K562 (cell line): ENCODE measurements at regions not wholly inside any gene's neighbourhood (a gene's known extent, or its start where the extent isn't known, plus 50 kb on each side); places are given as distances from the start of the nearest gene placed in this dataset.
"Not testable (repeated sequence)": the region's sequence is repeated elsewhere in the genome, so short reads cannot be mapped to it uniquely, and the experiment has no call there.

Source experiments
- ATAC-seq: fragments of 200-7000 bp; cut with Tn5 transposase; 3 replicates; pipeline ENCODE4 v1.9.1; 2020; ENCODE audit warnings: moderate library complexity
- BruUV-seq: library from RNA; stranded (reverse); fragments of 400-500 nt; replicated peaks from 2 replicates; lab custom pipeline; 2021; lab: Mats Ljungman, UMichigan
- CTCF ChIA-PET: fragments of 300-600 bp; formaldehyde crosslinking; extraction: SDS; loops from one replicate; lab custom pipeline; 2021; ENCODE audit warnings: low intra/inter-chr PET ratio; lab: Yijun Ruan, JAX
- POLR2A ChIA-PET: fragments of 300-600, 350-650 bp; sonication (Branson Sonifier 250); formaldehyde crosslinking; extraction: SDS; loops from one replicate; lab custom pipeline; 2021; ENCODE audit warnings: antibody characterized with exemption, inconsistent platforms; lab: Yijun Ruan, JAX
- DNase-seq, 4 experiments: peaks; one replicate each; pipeline versions ENCODE4 v3.0.0 to v3.0.0-alpha.2; 2011 to 2018; ENCODE audit warnings: low spot score in 3 of 4, mixed read lengths in 3 of 4; ENCODE audit errors: extremely low read depth in 1 of 4
- FAIRE-seq: peaks from 2 replicates; lab custom pipeline; 2011; peaks lifted over from hg19 to GRCh38; lab: Jason Lieb, UNC
- H2AFZ ChIP-seq: 2 replicates; pipeline ENCODE4 v1.6.0; 2011; ENCODE audit warnings: low read depth, low read length, control low read depth, inconsistent platforms
- H3K27ac ChIP-seq: fragments of 200-600 bp; 3 replicates; pipeline ENCODE4 v1.8.0; 2011; ENCODE audit warnings: low read depth, mild to moderate bottlenecking, control low read depth, inconsistent platforms, low read length, moderate library complexity, mixed read lengths; ENCODE audit errors: extremely low read depth
- H3K27me3 ChIP-seq, 2 experiments: fragments of 300-600 bp in 1 of 2; 2 replicates in 1 of 2; 3 replicates in 1 of 2; pipeline versions ENCODE4 v1.6.0 to v1.8.0; 2011; ENCODE audit warnings: inconsistent platforms in 2 of 2, low read length in 2 of 2, mild to moderate bottlenecking in 1 of 2, mixed read lengths in 1 of 2, moderate library complexity in 1 of 2; ENCODE audit not compliant: control insufficient read depth in 2 of 2, insufficient read depth in 2 of 2
- H3K36me3 ChIP-seq: fragments of 300-600 bp; 3 replicates; pipeline ENCODE4 v1.8.0; 2011; ENCODE audit warnings: mild to moderate bottlenecking, low read length, inconsistent platforms; ENCODE audit not compliant: control insufficient read depth, insufficient read depth
- H3K4me1 ChIP-seq, 2 experiments: fragments of 200-600 bp in 1 of 2; replicated peaks in 1 of 2; 2 replicates in 1 of 2; 3 replicates in 1 of 2; pipeline versions ENCODE4 v1.5.1 to v1.8.0; 2011; ENCODE audit warnings: inconsistent platforms in 2 of 2, low read length in 2 of 2, mild to moderate bottlenecking in 1 of 2, mixed read lengths in 1 of 2, moderate library complexity in 1 of 2; ENCODE audit not compliant: control insufficient read depth in 2 of 2, insufficient read depth in 2 of 2
- H3K4me2 ChIP-seq: 2 replicates; pipeline ENCODE4 v1.6.1; 2011; ENCODE audit warnings: low read length, control low read depth, inconsistent platforms, mixed read lengths; ENCODE audit not compliant: insufficient read depth
- H3K4me3 ChIP-seq: fragments of 200-600 bp; sonication (generic), shearing (Covaris generic); 2 replicates; pipeline ENCODE4 v1.5.1; 2016; ENCODE audit warnings: control low read depth, inconsistent platforms
- H3K79me2 ChIP-seq: fragments of 200-600 bp; 3 replicates; pipeline ENCODE4 v1.8.0; 2011; ENCODE audit warnings: low read length, inconsistent platforms; ENCODE audit not compliant: control insufficient read depth, insufficient read depth
- H3K9ac ChIP-seq, 2 experiments: 2 replicates each; pipeline versions ENCODE4 v1.6.0 to v1.6.1; 2011; ENCODE audit warnings: low read depth in 2 of 2, low read length in 2 of 2, control low read depth in 1 of 2, inconsistent platforms in 1 of 2, mild to moderate bottlenecking in 1 of 2, mixed read lengths in 1 of 2; ENCODE audit not compliant: insufficient read depth in 1 of 2
- H3K9me1 ChIP-seq: one replicate; pipeline ENCODE4 v1.6.0; 2011; ENCODE audit warnings: inconsistent platforms, mild to moderate bottlenecking, low read length, moderate library complexity; ENCODE audit not compliant: control insufficient read depth, insufficient read depth
- H3K9me3 ChIP-seq: replicated peaks from 2 replicates; pipeline ENCODE4 v1.5.1; 2011; ENCODE audit warnings: low read depth, low read length, inconsistent platforms; ENCODE audit not compliant: control insufficient read depth, insufficient read depth
- H4K20me1 ChIP-seq: replicated peaks from 2 replicates; pipeline ENCODE4 v1.6.1; 2011; ENCODE audit warnings: low read length, inconsistent platforms, mixed read lengths; ENCODE audit not compliant: control insufficient read depth, insufficient read depth
- ARNT ChIP-seq, 2 experiments: fragments of 450-650 bp; IDR thresholded peaks; 2 replicates each; pipeline ENCODE4 v1.6.1; 2016; ENCODE audit warnings: mild to moderate bottlenecking in 1 of 2
- ATF6 ChIP-seq: sonication (generic); formaldehyde crosslinking; IDR thresholded peaks from 2 replicates; pipeline ENCODE4 v1.4.0; 2020; ENCODE audit warnings: mild to moderate bottlenecking, missing genetic modification reagents
- E2F3 ChIP-seq: fragments of 250-450 bp; sonication (Bioruptor Pico); IDR thresholded peaks from 2 replicates; pipeline ENCODE4 v1.4.0; 2020; ENCODE audit warnings: mild to moderate bottlenecking
- HDAC1 ChIP-seq, 2 experiments: fragments of 450-650 bp; IDR thresholded peaks; 2 replicates each; pipeline ENCODE4 v1.6.1; 2016 to 2017; ENCODE audit warnings: inconsistent platforms in 1 of 2, mild to moderate bottlenecking in 1 of 2, moderate library complexity in 1 of 2
- NFE2 ChIP-seq: IDR thresholded peaks from 2 replicates; pipeline ENCODE4 v1.6.1; 2014; ENCODE audit warnings: antibody characterized with exemption, low read depth
- POU5F1 ChIP-seq: fragments of 150-350 bp; IDR thresholded peaks from 2 replicates; pipeline ENCODE4 v1.6.1; 2014; ENCODE audit warnings: borderline replicate concordance, low read length, low read depth, mild to moderate bottlenecking; ENCODE audit not compliant: partially characterized antibody
- PRPF4 ChIP-seq: fragments of 200-400 bp; formaldehyde crosslinking; IDR thresholded peaks from one replicate; pipeline ENCODE4 v1.6.1; 2017; ENCODE audit warnings: low read length, low read depth, mild to moderate bottlenecking; ENCODE audit not compliant: insufficient read depth, poor library complexity, severe bottlenecking
- USF2 ChIP-seq: sonication (generic); formaldehyde crosslinking; IDR thresholded peaks from 2 replicates; pipeline ENCODE4 v1.5.0; 2020; ENCODE audit warnings: missing genetic modification reagents
- ZNF146 ChIP-seq: IDR thresholded peaks from one replicate; pipeline ENCODE4 v1.6.1; 2018; ENCODE audit warnings: missing compliant biosample characterization; ENCODE audit not compliant: unreplicated experiment
- ZNF586 ChIP-seq: fragments of 450-650 bp; formaldehyde crosslinking; conservative IDR thresholded peaks from 2 replicates; pipeline ENCODE4 v1.4.0; 2020; ENCODE audit warnings: mild to moderate bottlenecking, moderate library complexity
- WGBS: fragments of 100-300 bp; shearing (Covaris generic); methylation state at CpG from one replicate; pipeline ENCODE4 v1.1.6; 2016; ENCODE audit warnings: low coverage, mixed read lengths; ENCODE audit not compliant: insufficient coverage; ENCODE audit errors: missing lambda C conversion rate; 5-methylcytosine and 5-hydroxymethylcytosine counted together
- in situ Hi-C: fragments of 300-500 bp; cut with MboI; formaldehyde crosslinking; loops from 4 replicates; pipeline ENCODE4 v1.15.0; 2018; ENCODE audit warnings: inconsistent platforms, mixed read lengths
- intact Hi-C: fragments of 100-400 bp; cut with micrococcal nuclease; formaldehyde crosslinking; loops from 2 replicates; pipeline ENCODE4 v1.14.2; 2022
- TF ChIP-seq, protein P1 (sequence below): fragments of 250-450 bp; sonication (Bioruptor Pico); IDR thresholded peaks from 2 replicates; pipeline ENCODE4 v1.4.0; 2020; ENCODE audit warnings: mild to moderate bottlenecking, moderate library complexity, borderline replicate concordance

- FAIRE-seq: not testable (repeated sequence)
Observed at GRCh38 chrY:12504028-12504427, 197.0 kb upstream of the USP9Y start.

GRCh38 chrY:12517338-12517737 is 183.7 kb upstream of the USP9Y start:
- H3K36me3 ChIP-seq: no peaks in the 10 kb centered on the region
- H3K4me1 ChIP-seq: no peaks in the 10 kb centered on the region
- POLR2A ChIA-PET: no interaction called here
- no TSS peak for BruUV-seq
- whole genome bisulfite sequencing: no CpG with 5 or more reads among the region's 1 CpG
- H3K9me3 ChIP-seq: no peaks in the 10 kb centered on the region
- no peak overlapping the region for H3K9ac ChIP-seq
- intact Hi-C loops: no loop called here
- FAIRE-seq: no peak
- ATAC-seq: no peak
- H2AFZ ChIP-seq: no peak overlapping the region
- H4K20me1 ChIP-seq: no peaks in the 10 kb centered on the region
- DNase-seq: no peak
- no peak overlapping the region for H3K4me2 ChIP-seq
- no peak overlapping the region for H3K4me3 ChIP-seq
- CTCF ChIA-PET: no interaction called here
- H3K27ac ChIP-seq: no peak overlapping the region
- H3K27me3 ChIP-seq: no peaks in the 10 kb centered on the region
- no peaks in the 10 kb centered on the region for H3K79me2 ChIP-seq
- in situ Hi-C loops: no loop called here
- H3K9me1 ChIP-seq: no peaks in the 10 kb centered on the region
- TF ChIP-seq ZNF146 (CRISPR knock-in tag): no peak
- TF ChIP-seq ZNF586: no peak
- no peak for TF ChIP-seq ARNT (IDR thresholded peaks at IDR 0.05)
- TF ChIP-seq USF2: no peak
- no peak for TF ChIP-seq HDAC1 (IDR thresholded peaks at IDR 0.05)
- TF ChIP-seq ATF6: no peak
- no peak for TF ChIP-seq PRPF4
- TF ChIP-seq, protein P1, sequence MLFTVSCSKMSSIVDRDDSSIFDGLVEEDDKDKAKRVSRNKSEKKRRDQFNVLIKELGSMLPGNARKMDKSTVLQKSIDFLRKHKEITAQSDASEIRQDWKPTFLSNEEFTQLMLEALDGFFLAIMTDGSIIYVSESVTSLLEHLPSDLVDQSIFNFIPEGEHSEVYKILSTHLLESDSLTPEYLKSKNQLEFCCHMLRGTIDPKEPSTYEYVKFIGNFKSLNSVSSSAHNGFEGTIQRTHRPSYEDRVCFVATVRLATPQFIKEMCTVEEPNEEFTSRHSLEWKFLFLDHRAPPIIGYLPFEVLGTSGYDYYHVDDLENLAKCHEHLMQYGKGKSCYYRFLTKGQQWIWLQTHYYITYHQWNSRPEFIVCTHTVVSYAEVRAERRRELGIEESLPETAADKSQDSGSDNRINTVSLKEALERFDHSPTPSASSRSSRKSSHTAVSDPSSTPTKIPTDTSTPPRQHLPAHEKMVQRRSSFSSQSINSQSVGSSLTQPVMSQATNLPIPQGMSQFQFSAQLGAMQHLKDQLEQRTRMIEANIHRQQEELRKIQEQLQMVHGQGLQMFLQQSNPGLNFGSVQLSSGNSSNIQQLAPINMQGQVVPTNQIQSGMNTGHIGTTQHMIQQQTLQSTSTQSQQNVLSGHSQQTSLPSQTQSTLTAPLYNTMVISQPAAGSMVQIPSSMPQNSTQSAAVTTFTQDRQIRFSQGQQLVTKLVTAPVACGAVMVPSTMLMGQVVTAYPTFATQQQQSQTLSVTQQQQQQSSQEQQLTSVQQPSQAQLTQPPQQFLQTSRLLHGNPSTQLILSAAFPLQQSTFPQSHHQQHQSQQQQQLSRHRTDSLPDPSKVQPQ (CRISPR knock-in tag): no peak
- no peak for TF ChIP-seq POU5F1
- TF ChIP-seq E2F3 (CRISPR knock-in tag): no peak
- TF ChIP-seq NFE2: no peak

More at GRCh38 chrY:12504028-12504427, 197.0 kb upstream of the USP9Y start:
- H3K4me1 ChIP-seq, in situ Hi-C loops, H3K36me3 ChIP-seq, H3K9ac ChIP-seq, H2AFZ ChIP-seq, H3K9me3 ChIP-seq, H3K27ac ChIP-seq, H3K4me3 ChIP-seq, CTCF ChIA-PET, H3K4me2 ChIP-seq, H3K79me2 ChIP-seq, BruUV-seq, intact Hi-C loops, ATAC-seq, POLR2A ChIA-PET, DNase-seq, H4K20me1 ChIP-seq, H3K27me3 ChIP-seq, H3K9me1 ChIP-seq: not testable (repeated sequence)
- WGBS: no CpG with 5 or more reads among the region's 4 CpGs
